ENCODE measurements at regions not wholly inside any gene's neighbourhood (a gene's known extent, or its start where the extent isn't known, plus 50 kb on each side); places are given as distances from the start of the nearest gene placed in this dataset.

- no peak for DNase-seq (ENCODE audit: low spot score in 2 of 2)
- 69% methylated on average over 4 of the region's 4 CpGs for WGBS, 2 donors
- H3K4me3 ChIP-seq (ENCODE audit: low read depth, poor library complexity, severe bottlenecking), result no peak overlapping the region
- intact Hi-C loops (cut with DNase I; ENCODE audit: low total_unique reads), result no loop called here
- TF ChIP-seq POLR2A (IDR thresholded peaks at IDR 0.05), result no peak
- TF ChIP-seq, protein P1, sequence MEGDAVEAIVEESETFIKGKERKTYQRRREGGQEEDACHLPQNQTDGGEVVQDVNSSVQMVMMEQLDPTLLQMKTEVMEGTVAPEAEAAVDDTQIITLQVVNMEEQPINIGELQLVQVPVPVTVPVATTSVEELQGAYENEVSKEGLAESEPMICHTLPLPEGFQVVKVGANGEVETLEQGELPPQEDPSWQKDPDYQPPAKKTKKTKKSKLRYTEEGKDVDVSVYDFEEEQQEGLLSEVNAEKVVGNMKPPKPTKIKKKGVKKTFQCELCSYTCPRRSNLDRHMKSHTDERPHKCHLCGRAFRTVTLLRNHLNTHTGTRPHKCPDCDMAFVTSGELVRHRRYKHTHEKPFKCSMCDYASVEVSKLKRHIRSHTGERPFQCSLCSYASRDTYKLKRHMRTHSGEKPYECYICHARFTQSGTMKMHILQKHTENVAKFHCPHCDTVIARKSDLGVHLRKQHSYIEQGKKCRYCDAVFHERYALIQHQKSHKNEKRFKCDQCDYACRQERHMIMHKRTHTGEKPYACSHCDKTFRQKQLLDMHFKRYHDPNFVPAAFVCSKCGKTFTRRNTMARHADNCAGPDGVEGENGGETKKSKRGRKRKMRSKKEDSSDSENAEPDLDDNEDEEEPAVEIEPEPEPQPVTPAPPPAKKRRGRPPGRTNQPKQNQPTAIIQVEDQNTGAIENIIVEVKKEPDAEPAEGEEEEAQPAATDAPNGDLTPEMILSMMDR (IDR thresholded peaks at IDR 0.05), result no peak
Observed at GRCh38 chr12:115846516-115846915, 431.0 kb downstream of the MED13L start.

- H3K4me3 ChIP-seq (ENCODE audit: low read depth, poor library complexity, severe bottlenecking), result no peak overlapping the region
- DNase-seq (ENCODE audit: low spot score in 2 of 2), result no peak
- intact Hi-C loops (cut with DNase I; ENCODE audit: low total_unique reads), result no loop called here
- 65 to 70% methylated on average over 10 of the region's 10 CpGs for WGBS, 2 donors
- TF ChIP-seq, protein P1 (IDR thresholded peaks at IDR 0.05), result no peak
Observed at GRCh38 chr12:115840159-115840558, 437.3 kb downstream of the MED13L start.

GRCh38 chr12:115838952-115839351 is 438.5 kb downstream of the MED13L start:
- DNase-seq (ENCODE audit: low spot score in 2 of 2), result no peak
- no peak for TF ChIP-seq POLR2A (IDR thresholded peaks at IDR 0.05)
- TF ChIP-seq, protein P1 (IDR thresholded peaks at IDR 0.05), result no peak
- H3K4me3 ChIP-seq (ENCODE audit: low read depth, poor library complexity, severe bottlenecking), result no peak overlapping the region
- intact Hi-C loops (cut with DNase I; ENCODE audit: low total_unique reads), result no loop called here
- 6 to 48% methylated on average over 1 of the region's 1 CpG for WGBS, 2 donors

GRCh38 chr12:115837220-115837619 is 440.3 kb downstream of the MED13L start:
- no peak overlapping the region for H3K4me3 ChIP-seq (ENCODE audit: low read depth, poor library complexity, severe bottlenecking)
- intact Hi-C loops (cut with DNase I; ENCODE audit: low total_unique reads), result no loop called here
- WGBS, 2 donors, result 72 to 87% methylated on average over 2 of the region's 2 CpGs

GRCh38 chr12:115835445-115835844 is 442.0 kb downstream of the MED13L start:
- no peak overlapping the region for H3K4me3 ChIP-seq (ENCODE audit: low read depth, poor library complexity, severe bottlenecking)
- TF ChIP-seq, protein P1 (IDR thresholded peaks at IDR 0.05), result no peak
- TF ChIP-seq POLR2A (IDR thresholded peaks at IDR 0.05), result no peak
- DNase-seq (ENCODE audit: low spot score in 2 of 2), result no peak
- WGBS, 2 donors, result 62 to 78% methylated on average over 4 of the region's 4 CpGs
- intact Hi-C loops (cut with DNase I; ENCODE audit: low total_unique reads), result no loop called here

More at GRCh38 chr12:115837220-115837619, 440.3 kb downstream of the MED13L start:
- TF ChIP-seq POLR2A (IDR thresholded peaks at IDR 0.05), result no peak
- TF ChIP-seq, protein P1 (IDR thresholded peaks at IDR 0.05), result no peak
- no peak for DNase-seq (ENCODE audit: low spot score in 2 of 2)

- intact Hi-C loops (cut with DNase I; ENCODE audit: low total_unique reads), result no loop called here
- WGBS, 2 donors, result 90 to 91% methylated on average over 4 of the region's 4 CpGs
- DNase-seq (ENCODE audit: low spot score in 2 of 2), result no peak
- TF ChIP-seq, protein P1 (IDR thresholded peaks at IDR 0.05), result no peak
- TF ChIP-seq POLR2A (IDR thresholded peaks at IDR 0.05), result no peak
- no peak overlapping the region for H3K4me3 ChIP-seq (ENCODE audit: low read depth, poor library complexity, severe bottlenecking)
Observed at GRCh38 chr12:115833704-115834103, 443.8 kb downstream of the MED13L start.

Measured in lower leg skin (tissue), 4 donors.